SK-N-MC (cell line): ENCODE measurements at regions not wholly inside any gene's neighbourhood (a gene's known extent, or its start where the extent isn't known, plus 50 kb on each side); places are given as distances from the start of the nearest gene placed in this dataset.

Experiments
- DNase-seq: peaks from one replicate; pipeline ENCODE4 v3.0.0-alpha.2; 2011; ENCODE audit warnings: low read depth, low spot score
- H3K27ac ChIP-seq: fragments of 200-600 bp; sonication (generic); 2 replicates; pipeline ENCODE4 v1.5.1; 2016; ENCODE audit warnings: mixed run types
- H3K36me3 ChIP-seq: fragments of 200-600 bp; sonication (generic); 2 replicates; pipeline ENCODE4 v1.6.1; 2017; ENCODE audit warnings: antibody characterized with exemption, low read length, mixed read lengths; ENCODE audit not compliant: insufficient read depth
- H3K4me3 ChIP-seq: fragments of 200-600 bp; sonication (generic); 2 replicates; pipeline ENCODE4 v1.5.1; 2016
- H3K9ac ChIP-seq: fragments of 200-600 bp; sonication (generic); 2 replicates; pipeline ENCODE4 v1.8.0; 2017; ENCODE audit warnings: mixed run types, mixed read lengths; ENCODE audit not compliant: insufficient read length
- H3K9me3 ChIP-seq: fragments of 200-600 bp; sonication (generic); 2 replicates; pipeline ENCODE4 v1.6.1; 2017; ENCODE audit warnings: low read depth, mild to moderate bottlenecking, antibody characterized with exemption, low read length, moderate library complexity, mixed read lengths
- EZH2 ChIP-seq: fragments of 200-600 bp; sonication (generic); IDR thresholded peaks from one replicate; pipeline ENCODE4 v1.6.1; 2017; ENCODE audit warnings: antibody characterized with exemption
- FOXP2 ChIP-seq: optimal IDR thresholded peaks from 2 replicates; pipeline ENCODE3; 2011; ENCODE audit warnings: mild to moderate bottlenecking, moderate library complexity; ENCODE audit not compliant: insufficient read depth; ENCODE audit errors: extremely low read length, control extremely low read depth
- POLR2AphosphoS5 ChIP-seq: IDR thresholded peaks from 2 replicates; pipeline ENCODE4 v1.6.1; 2012; ENCODE audit warnings: mild to moderate bottlenecking, low read depth, low read length, borderline replicate concordance

- Histone ChIP-seq H3K9me3 (no peaks in the 10 kb centered on the region), H3K36me3 (no peaks in the 10 kb centered on the region), H3K27ac (no peak overlapping the region), H3K9ac (no peak overlapping the region), H3K4me3 (no peak overlapping the region)
- TF ChIP-seq FOXP2: no peak
- TF ChIP-seq EZH2: no peak
- no peak for TF ChIP-seq POLR2AphosphoS5
- no peak for DNase-seq
Measured at GRCh38 chrX:40158036-40158706, 60.4 kb upstream of the BCOR start.

GRCh38 chrX:40157228-40158035, 59.7 kb upstream of the BCOR start:
- Histone ChIP-seq H3K27ac (0 out of 2 replicates have a peak overlapping the region, but pooled peaks have one; percentile 19), H3K36me3 (no peaks in the 10 kb centered on the region), H3K9me3 (no peaks in the 10 kb centered on the region), H3K9ac (no peak overlapping the region), H3K4me3 (no peak overlapping the region)
- no peak for DNase-seq
- no peak for TF ChIP-seq POLR2AphosphoS5
- no peak for TF ChIP-seq FOXP2
- TF ChIP-seq EZH2: no peak

GRCh38 chrX:40156470-40157227, 58.9 kb upstream of the BCOR start:
- Histone ChIP-seq H3K4me3 (no peak overlapping the region), H3K9ac (no peak overlapping the region), H3K36me3 (no peaks in the 10 kb centered on the region), H3K27ac (0 out of 2 replicates have a peak overlapping the region, but pooled peaks have one; percentile 19), H3K9me3 (no peaks in the 10 kb centered on the region)
- TF ChIP-seq POLR2AphosphoS5 (no peak), FOXP2 (no peak), EZH2 (no peak)
- DNase-seq: no peak

- DNase-seq: no peak
- Histone ChIP-seq H3K4me3 (no peak overlapping the region), H3K27ac (no peak overlapping the region), H3K36me3 (no peaks in the 10 kb centered on the region), H3K9ac (no peak overlapping the region), H3K9me3 (no peaks in the 10 kb centered on the region)
- TF ChIP-seq POLR2AphosphoS5 (no peak), EZH2 (no peak), FOXP2 (no peak)
Measured at GRCh38 chrX:40155589-40156469, 58.1 kb upstream of the BCOR start.

GRCh38 chrX:40154853-40155588, 57.3 kb upstream of the BCOR start:
- DNase-seq: no peak
- Histone ChIP-seq H3K9ac (no peak overlapping the region), H3K4me3 (peak overlapping the region; percentile 77; the same call in 1 of the 2 replicates), H3K36me3 (no peaks in the 10 kb centered on the region), H3K27ac (no peak overlapping the region), H3K9me3 (no peaks in the 10 kb centered on the region)
- TF ChIP-seq FOXP2: no peak
- TF ChIP-seq POLR2AphosphoS5: no peak
- TF ChIP-seq EZH2: no peak

GRCh38 chrX:40154250-40154852, 56.6 kb upstream of the BCOR start:
- no peaks in the 10 kb centered on the region for H3K36me3 ChIP-seq
- DNase-seq: no peak
- TF ChIP-seq FOXP2: no peak
- TF ChIP-seq EZH2: no peak
- TF ChIP-seq POLR2AphosphoS5: no peak
- no peaks in the 10 kb centered on the region for H3K9me3 ChIP-seq
- H3K4me3 ChIP-seq: peak overlapping the region; percentile 77
- no peak overlapping the region for H3K27ac ChIP-seq
- H3K9ac ChIP-seq: no peak overlapping the region
